SK-N-MC (cell line): ENCODE measurements at regions not wholly inside any gene's neighbourhood (a gene's known extent, or its start where the extent isn't known, plus 50 kb on each side); places are given as distances from the start of the nearest gene placed in this dataset.

Experiments used
- EZH2 ChIP-seq: fragments of 200-600 bp; sonication (generic); IDR thresholded peaks from one replicate; pipeline ENCODE4 v1.6.1; 2017; ENCODE audit warnings: antibody characterized with exemption
- FOXP2 ChIP-seq: optimal IDR thresholded peaks from 2 replicates; pipeline ENCODE3; 2011; ENCODE audit warnings: mild to moderate bottlenecking, moderate library complexity; ENCODE audit not compliant: insufficient read depth; ENCODE audit errors: extremely low read length, control extremely low read depth
- POLR2AphosphoS5 ChIP-seq: IDR thresholded peaks from 2 replicates; pipeline ENCODE4 v1.6.1; 2012; ENCODE audit warnings: mild to moderate bottlenecking, low read depth, low read length, borderline replicate concordance

DNA sequence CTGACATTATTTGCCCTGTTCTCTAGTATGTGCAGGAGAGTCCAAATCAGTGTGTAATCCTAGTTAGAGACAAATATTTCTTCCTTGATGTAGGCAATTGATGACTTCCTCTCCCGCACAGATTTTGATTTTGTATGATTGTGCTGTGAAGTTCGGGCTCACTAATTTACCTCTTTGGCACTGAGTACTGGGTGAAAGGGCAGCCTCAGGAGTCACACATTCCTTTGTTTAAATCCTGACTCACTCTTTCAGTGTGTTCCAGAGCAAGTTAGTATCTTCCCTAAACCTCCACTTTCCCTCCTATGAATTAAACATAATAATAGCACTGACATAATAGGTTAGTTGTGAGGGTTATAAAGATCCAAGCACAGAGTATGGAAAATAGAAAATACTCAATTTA is 269.7 kb downstream of the ISL1 start:
- TF ChIP-seq POLR2AphosphoS5 (no peak), EZH2 (no peak), FOXP2 (no peak)
